ENCODE measurements at regions not wholly inside any gene's neighbourhood (a gene's known extent, or its start where the extent isn't known, plus 50 kb on each side); places are given as distances from the start of the nearest gene placed in this dataset.
A peak's percentile ranks its signal among the peaks of the same experiment; 100 is the strongest.
"Not testable (repeated sequence)": the region's sequence is repeated elsewhere in the genome, so short reads cannot be mapped to it uniquely, and the experiment has no call there.

- Histone ChIP-seq H3K4me2 (ENCODE audit: extremely low read depth, insufficient read depth, low read length) (no peak overlapping the region), H2AFZ (ENCODE audit: low read length) (no peak overlapping the region), H3K27ac (ENCODE audit: insufficient read depth, low read length) (no peak overlapping the region)
Observed at GRCh38 chr2:226464380-226464779, 335.2 kb downstream of the IRS1 start.

GRCh38 chr2:226463154-226463553, 336.5 kb downstream of the IRS1 start:
- H3K4me3 ChIP-seq (replicated peaks in 1 of 4; ENCODE audit: control extremely low read depth in 1 of 4, insufficient read depth in 1 of 4, low read depth in 3 of 4, low read length in 4 of 4), result no peak overlapping the region

More at GRCh38 chr2:226464380-226464779, 335.2 kb downstream of the IRS1 start:
- DNase-seq (ENCODE audit: low read depth in 2 of 2), result no peak
- no peaks in the 10 kb centered on the region for H3K79me2 ChIP-seq (ENCODE audit: control insufficient read depth, insufficient read depth, low read length)
- no peaks in the 10 kb centered on the region for H3K36me3 ChIP-seq (ENCODE audit: control insufficient read depth, insufficient read depth, low read length)
- no peaks in the 10 kb centered on the region for H4K20me1 ChIP-seq (ENCODE audit: control insufficient read depth, extremely low read depth, insufficient read depth, low read length)
- no peaks in the 10 kb centered on the region for H3K9me3 ChIP-seq (ENCODE audit: control insufficient read depth, insufficient read depth, low read depth, low read length)
- H3K9ac ChIP-seq (ENCODE audit: insufficient read depth, low read length), result no peak overlapping the region
- no peaks in the 10 kb centered on the region for H3K27me3 ChIP-seq (ENCODE audit: control insufficient read depth, insufficient read depth, low read length)
- no peaks in the 10 kb centered on the region for H3K4me1 ChIP-seq (ENCODE audit: control insufficient read depth, extremely low read depth, insufficient read depth, low read length)
- H3K4me3 ChIP-seq (replicated peaks in 1 of 4; ENCODE audit: control extremely low read depth in 1 of 4, insufficient read depth in 1 of 4, low read depth in 3 of 4, low read length in 4 of 4), result no peak overlapping the region
- no peak for TF ChIP-seq CTCF (conservative IDR thresholded peaks at IDR 0.05 in 1 of 2, IDR thresholded peaks at IDR 0.05 in 1 of 2; ENCODE audit: low read depth in 1 of 2, low read length in 2 of 2)
- no peak for TF ChIP-seq EZH2 (IDR thresholded peaks at IDR 0.05; ENCODE audit: low read length, missing control alignments)

GRCh38 chr2:226461981-226462380, 337.6 kb downstream of the IRS1 start:
- Histone ChIP-seq H3K4me2 (ENCODE audit: extremely low read depth, insufficient read depth, low read length) (no peak overlapping the region), H3K36me3 (ENCODE audit: control insufficient read depth, insufficient read depth, low read length) (no peaks in the 10 kb centered on the region), H3K4me1 (ENCODE audit: control insufficient read depth, extremely low read depth, insufficient read depth, low read length) (no peaks in the 10 kb centered on the region), H4K20me1 (ENCODE audit: control insufficient read depth, extremely low read depth, insufficient read depth, low read length) (no peaks in the 10 kb centered on the region), H3K4me3 (replicated peaks in 1 of 4; ENCODE audit: control extremely low read depth in 1 of 4, insufficient read depth in 1 of 4, low read depth in 3 of 4, low read length in 4 of 4) (no peak overlapping the region), H2AFZ (ENCODE audit: low read length) (no peak overlapping the region), H3K27me3 (ENCODE audit: control insufficient read depth, insufficient read depth, low read length) (no peaks in the 10 kb centered on the region), H3K9me3 (ENCODE audit: control insufficient read depth, insufficient read depth, low read depth, low read length) (no peaks in the 10 kb centered on the region), H3K9ac (ENCODE audit: insufficient read depth, low read length) (no peak overlapping the region), H3K27ac (ENCODE audit: insufficient read depth, low read length) (no peak overlapping the region), H3K79me2 (ENCODE audit: control insufficient read depth, insufficient read depth, low read length) (no peaks in the 10 kb centered on the region)
- peak in 1 of 2 donors; percentile 68 for DNase-seq (ENCODE audit: low read depth in 2 of 2)
- TF ChIP-seq EZH2 (IDR thresholded peaks at IDR 0.05; ENCODE audit: low read length, missing control alignments), result no peak
- TF ChIP-seq CTCF (conservative IDR thresholded peaks at IDR 0.05 in 1 of 2, IDR thresholded peaks at IDR 0.05 in 1 of 2; ENCODE audit: low read depth in 1 of 2, low read length in 2 of 2), result no peak

More at GRCh38 chr2:226463154-226463553, 336.5 kb downstream of the IRS1 start:
- Histone ChIP-seq H3K4me2 (ENCODE audit: extremely low read depth, insufficient read depth, low read length) (no peak overlapping the region), H4K20me1 (ENCODE audit: control insufficient read depth, extremely low read depth, insufficient read depth, low read length) (no peaks in the 10 kb centered on the region), H3K79me2 (ENCODE audit: control insufficient read depth, insufficient read depth, low read length) (no peaks in the 10 kb centered on the region), H3K9me3 (ENCODE audit: control insufficient read depth, insufficient read depth, low read depth, low read length) (no peaks in the 10 kb centered on the region), H3K27me3 (ENCODE audit: control insufficient read depth, insufficient read depth, low read length) (no peaks in the 10 kb centered on the region), H2AFZ (ENCODE audit: low read length) (no peak overlapping the region), H3K9ac (ENCODE audit: insufficient read depth, low read length) (no peak overlapping the region), H3K36me3 (ENCODE audit: control insufficient read depth, insufficient read depth, low read length) (no peaks in the 10 kb centered on the region), H3K27ac (ENCODE audit: insufficient read depth, low read length) (no peak overlapping the region), H3K4me1 (ENCODE audit: control insufficient read depth, extremely low read depth, insufficient read depth, low read length) (no peaks in the 10 kb centered on the region)
- TF ChIP-seq CTCF (conservative IDR thresholded peaks at IDR 0.05 in 1 of 2, IDR thresholded peaks at IDR 0.05 in 1 of 2; ENCODE audit: low read depth in 1 of 2, low read length in 2 of 2) (no peak), EZH2 (IDR thresholded peaks at IDR 0.05; ENCODE audit: low read length, missing control alignments) (no peak)
- no peak for DNase-seq (ENCODE audit: low read depth in 2 of 2)

GRCh38 chr2:226456144-226456543, 343.5 kb downstream of the IRS1 start:
- not testable (repeated sequence) for H3K27me3 ChIP-seq (ENCODE audit: control insufficient read depth, insufficient read depth, low read length)

More at GRCh38 chr2:226456144-226456543, 343.5 kb downstream of the IRS1 start:
- not testable (repeated sequence) for H3K9ac ChIP-seq (ENCODE audit: insufficient read depth, low read length); H2AFZ ChIP-seq (ENCODE audit: low read length); H3K9me3 ChIP-seq (ENCODE audit: control insufficient read depth, insufficient read depth, low read depth, low read length); H3K4me1 ChIP-seq (ENCODE audit: control insufficient read depth, extremely low read depth, insufficient read depth, low read length); H3K79me2 ChIP-seq (ENCODE audit: control insufficient read depth, insufficient read depth, low read length); H3K36me3 ChIP-seq (ENCODE audit: control insufficient read depth, insufficient read depth, low read length); H3K27ac ChIP-seq (ENCODE audit: insufficient read depth, low read length); H3K4me3 ChIP-seq (replicated peaks in 1 of 4; ENCODE audit: control extremely low read depth in 1 of 4, insufficient read depth in 1 of 4, low read depth in 3 of 4, low read length in 4 of 4); H4K20me1 ChIP-seq (ENCODE audit: control insufficient read depth, extremely low read depth, insufficient read depth, low read length); DNase-seq (ENCODE audit: low read depth in 2 of 2); H3K4me2 ChIP-seq (ENCODE audit: extremely low read depth, insufficient read depth, low read length)
